Sigmoid colon (tissue), 6 donors: ENCODE measurements at regions not wholly inside any gene's neighbourhood (a gene's known extent, or its start where the extent isn't known, plus 50 kb on each side); places are given as distances from the start of the nearest gene placed in this dataset.

Source experiments
- DNase-seq: peaks from one replicate; pipeline ENCODE4 v3.0.0-alpha.2; 2019
- H3K27ac ChIP-seq, 4 donors: fragments of 200-600 bp; sonication (generic); one replicate each; pipeline ENCODE4 v1.5.1; 2016 to 2019; ENCODE audit warnings: mild to moderate bottlenecking in 1 of 4
- H3K27me3 ChIP-seq, 3 donors: fragments of 200-600 bp; sonication (generic); one replicate each; pipeline ENCODE4 v1.5.1; 2019; ENCODE audit warnings: mild to moderate bottlenecking in 1 of 3
- H3K36me3 ChIP-seq, 4 donors: fragments of 200-600 bp; sonication (generic); one replicate each; pipeline ENCODE4 v1.5.1; 2016 to 2019
- H3K4me1 ChIP-seq, 4 donors: fragments of 200-600 bp; sonication (generic); one replicate each; pipeline ENCODE4 v1.5.1; 2017 to 2019
- H3K4me3 ChIP-seq, 4 donors: fragments of 200-600 bp; sonication (generic); one replicate each; pipeline ENCODE4 v1.5.1; 2017 to 2019; ENCODE audit warnings: mild to moderate bottlenecking in 2 of 4, moderate library complexity in 1 of 4
- H3K9me3 ChIP-seq, 4 donors: fragments of 200-600 bp in 3 of 4; sonication (generic) in 3 of 4; one replicate each; pipeline versions ENCODE4 v1.5.1 to v1.6.1; 2013 to 2019
- CTCF ChIP-seq, 4 experiments: fragments of 450-650 bp in 3 of 4; fragments of 200-600 bp in 1 of 4; IDR thresholded peaks; one replicate each; pipeline ENCODE4 v1.5.1; 2016 to 2019; ENCODE audit warnings: antibody characterized with exemption in 4 of 4, mild to moderate bottlenecking in 3 of 4, moderate library complexity in 2 of 4
- EP300 ChIP-seq, 4 donors: sonication (generic); formaldehyde crosslinking; IDR thresholded peaks; one replicate each; pipeline ENCODE4 v1.6.1; 2017; ENCODE audit warnings: antibody characterized with exemption in 4 of 4
- POLR2A ChIP-seq, 2 donors: fragments of 450-650 bp; IDR thresholded peaks; one replicate each; pipeline ENCODE4 v1.6.1; 2016; ENCODE audit warnings: antibody characterized with exemption in 2 of 2, mild to moderate bottlenecking in 2 of 2, moderate library complexity in 2 of 2
- POLR2AphosphoS5 ChIP-seq, 4 donors: sonication (generic); formaldehyde crosslinking; IDR thresholded peaks; one replicate each; pipeline ENCODE4 v1.6.1; 2017; ENCODE audit warnings: antibody characterized with exemption in 4 of 4
- WGBS, 2 donors: extraction: QIAGEN DNeasy Blood & Tissue Kit; methylation state at CpG; one replicate each; pipeline ENCODE4 v1.1.7; 2013; 5-methylcytosine and 5-hydroxymethylcytosine counted together
- intact Hi-C: fragments of 100-400 bp; cut with DNase I; formaldehyde crosslinking; loops from one replicate; pipeline ENCODE4 v1.15.1; 2023
- donor health status: healthy with polysubstance abuse.
- donor health status: healthy.

GRCh38 chr5:60287174-60287771, 393.7 kb upstream of the PDE4D start:
- Histone ChIP-seq H3K9me3 (no peaks in the 10 kb centered on the region), H3K36me3 (no peaks in the 10 kb centered on the region), H3K4me3 (no peak overlapping the region), H3K27me3 (no peaks in the 10 kb centered on the region), H3K4me1 (no peaks in the 10 kb centered on the region), H3K27ac (no peak overlapping the region)
- no peak for DNase-seq
- no peak for TF ChIP-seq EP300 (IDR thresholded peaks at IDR 0.05)
- TF ChIP-seq POLR2AphosphoS5 (IDR thresholded peaks at IDR 0.05), result no peak
- peak in 1 of 4 experiments; percentile 15 for TF ChIP-seq CTCF (IDR thresholded peaks at IDR 0.05)
- TF ChIP-seq POLR2A (IDR thresholded peaks at IDR 0.05), result no peak
- 54 to 55% methylated on average over 5 of the region's 5 CpGs for WGBS, 2 donors
- intact Hi-C loops, result no loop called here

GRCh38 chr5:60285910-60286309, 392.4 kb upstream of the PDE4D start:
- no peak for TF ChIP-seq POLR2A (IDR thresholded peaks at IDR 0.05)
- no peak for TF ChIP-seq POLR2AphosphoS5 (IDR thresholded peaks at IDR 0.05)
- no peak for TF ChIP-seq CTCF (IDR thresholded peaks at IDR 0.05)
- TF ChIP-seq EP300 (IDR thresholded peaks at IDR 0.05), result no peak
- Histone ChIP-seq H3K4me1 (no peaks in the 10 kb centered on the region), H3K27me3 (no peaks in the 10 kb centered on the region), H3K4me3 (no peak overlapping the region), H3K9me3 (no peaks in the 10 kb centered on the region), H3K36me3 (no peaks in the 10 kb centered on the region), H3K27ac (no peak overlapping the region)
- no peak for DNase-seq
- intact Hi-C loops, result no loop called here
- WGBS, 2 donors, result 90 to 93% methylated on average over 5 of the region's 5 CpGs

DNA sequence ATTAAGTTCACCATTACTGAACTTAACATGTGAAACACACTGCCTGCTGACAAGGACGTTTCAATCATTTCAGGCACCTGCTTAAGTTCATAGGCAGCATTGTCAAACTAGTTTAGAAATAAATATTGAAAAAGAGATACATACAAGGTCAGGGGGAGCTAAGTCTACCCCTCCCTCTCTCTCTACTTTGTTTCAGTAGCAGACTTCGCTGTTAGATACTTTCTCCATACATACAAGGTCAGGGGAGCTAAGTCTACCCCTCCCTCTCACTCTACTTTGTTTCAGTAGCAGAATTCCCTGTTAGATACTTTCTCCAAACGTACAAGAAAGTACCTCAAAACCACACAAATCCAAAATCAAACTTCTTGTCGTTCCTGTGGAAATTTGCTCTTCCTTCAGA, 387.4 kb upstream of the PDE4D start:
- no peak overlapping the region for H3K27ac ChIP-seq
- H3K4me1 ChIP-seq, result no peaks in the 10 kb centered on the region
- intact Hi-C loops, result no loop called here
- no peaks in the 10 kb centered on the region for H3K27me3 ChIP-seq
- H3K9me3 ChIP-seq, result no peaks in the 10 kb centered on the region
- no peak overlapping the region for H3K4me3 ChIP-seq
- no peak for DNase-seq
- WGBS, 2 donors, result 63 to 76% methylated on average over 4 of the region's 4 CpGs
- TF ChIP-seq POLR2AphosphoS5 (IDR thresholded peaks at IDR 0.05), result no peak
- TF ChIP-seq CTCF (IDR thresholded peaks at IDR 0.05), result no peak
- no peak for TF ChIP-seq EP300 (IDR thresholded peaks at IDR 0.05)
- no peak for TF ChIP-seq POLR2A (IDR thresholded peaks at IDR 0.05)
- no peaks in the 10 kb centered on the region for H3K36me3 ChIP-seq

GRCh38 chr5:60277941-60278340, 384.4 kb upstream of the PDE4D start:
- Histone ChIP-seq H3K36me3 (no peaks in the 10 kb centered on the region), H3K27me3 (no peaks in the 10 kb centered on the region), H3K4me1 (peaks cover 0 to 12% (median 7%) of the 10 kb centered on the region in 4 donors), H3K4me3 (no peak overlapping the region), H3K9me3 (no peaks in the 10 kb centered on the region), H3K27ac (no peak overlapping the region)
- no peak for DNase-seq
- intact Hi-C loops, result no loop called here
- TF ChIP-seq POLR2A (IDR thresholded peaks at IDR 0.05) (no peak), EP300 (IDR thresholded peaks at IDR 0.05) (no peak), POLR2AphosphoS5 (IDR thresholded peaks at IDR 0.05) (no peak), CTCF (IDR thresholded peaks at IDR 0.05) (no peak)

DNA sequence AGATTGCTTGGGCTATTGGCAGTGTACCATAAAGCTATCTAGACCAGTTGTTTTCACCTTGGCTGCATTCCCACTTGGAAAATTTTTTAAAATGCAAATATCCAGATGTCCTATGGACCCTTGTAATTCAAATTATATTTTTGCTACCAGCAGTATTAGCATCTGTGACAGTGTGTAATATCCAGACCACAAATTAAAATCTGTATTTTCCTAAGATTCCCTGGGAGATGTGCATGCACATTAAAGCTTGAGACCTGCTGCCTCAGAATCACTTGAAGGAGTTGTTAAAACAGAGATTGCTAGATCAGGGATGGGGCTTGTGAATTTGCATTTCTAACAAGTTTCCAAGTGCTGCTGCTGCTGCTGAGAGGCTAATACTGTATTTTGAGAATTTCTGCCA, 381.2 kb upstream of the PDE4D start:
- no peaks in the 10 kb centered on the region for H3K9me3 ChIP-seq
- H3K4me1 ChIP-seq, result peaks cover 0 to 18% (median 12%) of the 10 kb centered on the region in 4 donors
- H3K27me3 ChIP-seq, result no peaks in the 10 kb centered on the region
- H3K27ac ChIP-seq, result peak overlapping the region in 2 of 4 donors; percentile 57 to 62
- intact Hi-C loops, result no loop called here
- no peaks in the 10 kb centered on the region for H3K36me3 ChIP-seq
- no peak for DNase-seq
- no peak overlapping the region for H3K4me3 ChIP-seq
- TF ChIP-seq POLR2A (IDR thresholded peaks at IDR 0.05) (no peak), POLR2AphosphoS5 (IDR thresholded peaks at IDR 0.05) (no peak), EP300 (IDR thresholded peaks at IDR 0.05) (no peak), CTCF (IDR thresholded peaks at IDR 0.05) (no peak)
